Endothelial cell of umbilical vein (primary cell): ENCODE measurements at regions not wholly inside any gene's neighbourhood (a gene's known extent, or its start where the extent isn't known, plus 50 kb on each side); places are given as distances from the start of the nearest gene placed in this dataset.

ENCODE experiments used
- BruUV-seq: library from RNA; stranded (reverse); fragments of 400-500 nt; replicated peaks from 2 replicates; lab custom pipeline; 2021; lab: Mats Ljungman, UMichigan
- CTCF ChIA-PET: fragments of 300-600, 350-600 bp; sonication (Branson Sonifier 250); formaldehyde crosslinking; loops from one replicate; lab custom pipeline; 2021; ENCODE audit warnings: antibody characterized with exemption, inconsistent platforms; lab: Charles Lee
- POLR2A ChIA-PET: fragments of 300-600, 350-600 bp; sonication (Branson Sonifier 250); formaldehyde crosslinking; loops from one replicate; lab custom pipeline; 2021; ENCODE audit warnings: antibody characterized with exemption, inconsistent platforms; lab: Charles Lee
- DNase-seq: peaks from one replicate; pipeline ENCODE4 v3.0.0-alpha.2; 2011; ENCODE audit warnings: low read depth, low spot score
- FAIRE-seq: peaks from 2 replicates; lab custom pipeline; 2011; peaks lifted over from hg19 to GRCh38; lab: Jason Lieb, UNC
- H2AFZ ChIP-seq: 2 replicates; pipeline ENCODE4 v1.6.0; 2012; ENCODE audit warnings: low read depth, low read length, control low read depth, inconsistent platforms
- H3K27ac ChIP-seq: 2 replicates; pipeline ENCODE4 v1.5.1; 2011; ENCODE audit warnings: low read depth, mild to moderate bottlenecking, control low read depth, low read length, moderate library complexity; ENCODE audit not compliant: insufficient read depth
- H3K27me3 ChIP-seq, 2 experiments: 2 replicates each; pipeline versions ENCODE4 v1.6.0 to v1.6.1; 2011; ENCODE audit warnings: low read length in 2 of 2, mixed read lengths in 1 of 2; ENCODE audit not compliant: control insufficient read depth in 2 of 2, insufficient read depth in 2 of 2
- H3K36me3 ChIP-seq, 2 experiments: 2 replicates in 1 of 2; 3 replicates in 1 of 2; pipeline ENCODE4 v1.5.1; 2011; ENCODE audit warnings: low read length in 2 of 2, mild to moderate bottlenecking in 1 of 2, moderate library complexity in 1 of 2; ENCODE audit not compliant: control insufficient read depth in 2 of 2, insufficient read depth in 2 of 2; ENCODE audit errors: extremely low read depth in 1 of 2
- H3K4me1 ChIP-seq: 3 replicates; pipeline ENCODE4 v1.5.1; 2011; ENCODE audit warnings: mild to moderate bottlenecking, low read length; ENCODE audit not compliant: control insufficient read depth, insufficient read depth; ENCODE audit errors: extremely low read depth
- H3K4me2 ChIP-seq: 2 replicates; pipeline ENCODE4 v1.6.1; 2011; ENCODE audit warnings: low read length, control low read depth, mixed read lengths; ENCODE audit not compliant: insufficient read depth
- H3K4me3 ChIP-seq, 3 experiments: fragments of 200-600 bp in 1 of 3; sonication (generic), shearing (Covaris generic) in 1 of 3; replicated peaks in 1 of 3; 2 replicates each; pipeline ENCODE4 v1.5.1; 2011 to 2016; ENCODE audit warnings: control low read depth in 3 of 3, low read length in 3 of 3, mild to moderate bottlenecking in 2 of 3, inconsistent platforms in 1 of 3, low read depth in 1 of 3, moderate library complexity in 1 of 3; ENCODE audit not compliant: insufficient read depth in 1 of 3
- H3K79me2 ChIP-seq: 2 replicates; pipeline ENCODE4 v1.6.0; 2012; ENCODE audit warnings: low read length, inconsistent platforms; ENCODE audit not compliant: control insufficient read depth, insufficient read depth
- H3K9ac ChIP-seq: replicated peaks from 2 replicates; pipeline ENCODE3; 2011; ENCODE audit warnings: low read length, control low read depth; ENCODE audit not compliant: insufficient read depth; ENCODE audit errors: extremely low read depth
- H3K9me1 ChIP-seq: replicated peaks from 3 replicates; pipeline ENCODE4 v1.6.0; 2011; ENCODE audit warnings: mild to moderate bottlenecking, low read length; ENCODE audit not compliant: control insufficient read depth, insufficient read depth; ENCODE audit errors: extremely low read depth
- H3K9me3 ChIP-seq: replicated peaks from 2 replicates; pipeline ENCODE4 v1.5.1; 2012; ENCODE audit warnings: low read length, inconsistent platforms; ENCODE audit not compliant: control insufficient read depth, insufficient read depth
- H4K20me1 ChIP-seq: replicated peaks from 2 replicates; pipeline ENCODE3; 2011; ENCODE audit warnings: mild to moderate bottlenecking, low read length; ENCODE audit not compliant: control insufficient read depth, insufficient read depth; ENCODE audit errors: extremely low read depth
- EZH2 ChIP-seq: IDR thresholded peaks from 2 replicates; pipeline ENCODE4 v1.6.1; 2012; ENCODE audit warnings: borderline replicate concordance, low read depth, mild to moderate bottlenecking, moderate library complexity, low read length, inconsistent platforms; ENCODE audit not compliant: severe bottlenecking
- FOS ChIP-seq: IDR thresholded peaks from 2 replicates; pipeline ENCODE4 v1.6.1; 2011; ENCODE audit warnings: mild to moderate bottlenecking, low read length, moderate library complexity, borderline replicate concordance; ENCODE audit not compliant: insufficient read depth
- GATA2 ChIP-seq: IDR thresholded peaks from 2 replicates; pipeline ENCODE4 v1.7.0; 2011; ENCODE audit warnings: low read depth, mild to moderate bottlenecking, moderate library complexity, mixed read lengths, low read length; ENCODE audit not compliant: insufficient read length, insufficient read depth
- JUN ChIP-seq: IDR thresholded peaks from 2 replicates; pipeline ENCODE4 v1.6.1; 2011; ENCODE audit warnings: borderline replicate concordance, low read depth; ENCODE audit not compliant: insufficient read length, insufficient read depth
- MAX ChIP-seq: IDR thresholded peaks from 2 replicates; pipeline ENCODE4 v1.6.1; 2011; ENCODE audit not compliant: insufficient read depth, insufficient read length
- MYC ChIP-seq: IDR thresholded peaks from one replicate; pipeline ENCODE4 v1.6.1; 2011; ENCODE audit warnings: mild to moderate bottlenecking, low read depth, low read length
- POLR2A ChIP-seq: IDR thresholded peaks from 2 replicates; pipeline ENCODE4 v1.6.1; 2012; ENCODE audit warnings: low read depth, mild to moderate bottlenecking, control low read depth, low read length
- POLR2AphosphoS5 ChIP-seq: IDR thresholded peaks from 2 replicates; pipeline ENCODE4 v1.6.1; 2012; ENCODE audit warnings: low read depth, mild to moderate bottlenecking, control low read depth, low read length, moderate library complexity; ENCODE audit not compliant: insufficient read depth
- dilution Hi-C: fragments of 300-500 bp; cut with MboI; formaldehyde crosslinking; loops from one replicate; pipeline ENCODE4 v1.15.0; 2019; ENCODE audit warnings: low sequenced_read_pairs; ENCODE audit not compliant: extremely low pct_ligation_motif_present
- intact Hi-C: fragments of 100-400 bp; cut with micrococcal nuclease; formaldehyde crosslinking; loops from one replicate; pipeline ENCODE4 v1.10.0; 2022
- TF ChIP-seq, protein P1 (sequence below), 2 donors: IDR thresholded peaks; 1 replicate in 1 of 2; 2 replicates in 1 of 2; pipeline ENCODE4 v1.5.1; 2011; ENCODE audit warnings: low read length in 2 of 2, mild to moderate bottlenecking in 2 of 2, moderate library complexity in 2 of 2, control low read depth in 1 of 2, inconsistent platforms in 1 of 2, low read depth in 1 of 2; ENCODE audit not compliant: insufficient read depth in 1 of 2; ENCODE audit errors: extremely low read depth in 1 of 2

GRCh38 chr5:53172630-53173029, 63.1 kb upstream of the MOCS2 start:
- Histone ChIP-seq H3K4me1 (no peaks in the 10 kb centered on the region), H3K4me3 (no peak overlapping the region), H3K9ac (no peak overlapping the region), H3K9me3 (no peaks in the 10 kb centered on the region), H3K79me2 (no peaks in the 10 kb centered on the region), H4K20me1 (no peaks in the 10 kb centered on the region), H3K4me2 (no peak overlapping the region), H3K36me3 (no peaks in the 10 kb centered on the region), H3K27ac (no peak overlapping the region), H2AFZ (no peak overlapping the region), H3K27me3 (peaks cover 2 to 14% of the 10 kb centered on the region in 2 experiments), H3K9me1 (no peaks in the 10 kb centered on the region)
- FAIRE-seq: no peak
- no TSS peak for BruUV-seq
- ChIA-PET CTCF (interaction anchor here (2.9 kb wide), 1 partner anchor 258 kb away, joined by 26 read pairs; no protein-coding TSS in a partner anchor), POLR2A (no interaction called here)
- no peak for DNase-seq
- intact Hi-C loops: no loop called here
- TF ChIP-seq EZH2: no peak
- TF ChIP-seq, protein P1, sequence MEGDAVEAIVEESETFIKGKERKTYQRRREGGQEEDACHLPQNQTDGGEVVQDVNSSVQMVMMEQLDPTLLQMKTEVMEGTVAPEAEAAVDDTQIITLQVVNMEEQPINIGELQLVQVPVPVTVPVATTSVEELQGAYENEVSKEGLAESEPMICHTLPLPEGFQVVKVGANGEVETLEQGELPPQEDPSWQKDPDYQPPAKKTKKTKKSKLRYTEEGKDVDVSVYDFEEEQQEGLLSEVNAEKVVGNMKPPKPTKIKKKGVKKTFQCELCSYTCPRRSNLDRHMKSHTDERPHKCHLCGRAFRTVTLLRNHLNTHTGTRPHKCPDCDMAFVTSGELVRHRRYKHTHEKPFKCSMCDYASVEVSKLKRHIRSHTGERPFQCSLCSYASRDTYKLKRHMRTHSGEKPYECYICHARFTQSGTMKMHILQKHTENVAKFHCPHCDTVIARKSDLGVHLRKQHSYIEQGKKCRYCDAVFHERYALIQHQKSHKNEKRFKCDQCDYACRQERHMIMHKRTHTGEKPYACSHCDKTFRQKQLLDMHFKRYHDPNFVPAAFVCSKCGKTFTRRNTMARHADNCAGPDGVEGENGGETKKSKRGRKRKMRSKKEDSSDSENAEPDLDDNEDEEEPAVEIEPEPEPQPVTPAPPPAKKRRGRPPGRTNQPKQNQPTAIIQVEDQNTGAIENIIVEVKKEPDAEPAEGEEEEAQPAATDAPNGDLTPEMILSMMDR (IDR thresholded peaks at IDR 0.05; ENCODE audit: extremely low read depth in 1 of 2, insufficient read depth in 1 of 2, low read depth in 1 of 2, low read length in 2 of 2): no peak
- no peak for TF ChIP-seq JUN
- no peak for TF ChIP-seq MAX
- TF ChIP-seq FOS: no peak
- TF ChIP-seq GATA2: no peak
- TF ChIP-seq POLR2AphosphoS5: no peak
- no peak for TF ChIP-seq POLR2A
- no peak for TF ChIP-seq MYC
- dilution Hi-C loops: no loop called here
